ENCODE measurements at regions not wholly inside any gene's neighbourhood (a gene's known extent, or its start where the extent isn't known, plus 50 kb on each side); places are given as distances from the start of the nearest gene placed in this dataset.

DNA sequence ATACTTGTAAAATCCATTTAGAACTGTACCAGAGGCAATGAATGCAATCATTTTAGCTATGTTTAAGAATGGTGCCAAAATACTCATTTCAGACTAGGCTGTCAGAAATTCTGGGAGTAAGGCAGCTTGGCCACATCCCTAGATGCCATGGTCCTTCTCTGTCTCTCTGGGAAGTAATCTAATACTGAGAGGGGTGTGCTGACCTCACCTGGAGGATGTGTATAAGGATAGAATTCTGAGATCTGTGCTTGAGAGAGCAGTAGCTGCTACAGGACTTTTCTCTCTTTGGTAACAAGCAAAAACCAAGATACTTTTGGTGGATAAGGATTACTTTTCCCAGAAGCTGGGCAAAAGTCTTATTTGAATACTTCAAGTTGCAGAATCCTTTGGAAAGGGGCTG lies 68.1 kb upstream of the MRPS30 start:
- POLR2A ChIA-PET: no interaction called here

More for the DNA sequence above, 68.1 kb upstream of the MRPS30 start:
- Histone ChIP-seq H3K9me2 (no peaks in the 10 kb centered on the region), H3K4me3 (ENCODE audit: low read depth in 2 of 2, low read length in 1 of 2) (no peak overlapping the region), H2AFZ (ENCODE audit: low read depth) (no peak overlapping the region), H3K36me3 (replicated peaks in 1 of 2; ENCODE audit: control insufficient read depth in 1 of 2, insufficient read depth in 2 of 2, low read length in 1 of 2) (no peaks in the 10 kb centered on the region), H3K9me3 (no peaks in the 10 kb centered on the region), H4K20me1 (ENCODE audit: insufficient read depth) (no peaks in the 10 kb centered on the region), H3K79me2 (ENCODE audit: insufficient read depth) (no peaks in the 10 kb centered on the region), H3K4me2 (no peak overlapping the region), H3K27ac (ENCODE audit: low read depth in 2 of 2, low read length in 1 of 2) (no peak overlapping the region), H3K4me1 (ENCODE audit: control insufficient read depth in 1 of 2, insufficient read depth in 2 of 2, low read depth in 1 of 2, low read length in 1 of 2) (no peaks in the 10 kb centered on the region), H3F3A (replicated peaks; ENCODE audit: insufficient read depth) (no peaks in the 10 kb centered on the region), H3K27me3 (ENCODE audit: insufficient read depth) (no peaks in the 10 kb centered on the region), H3K9ac (no peak overlapping the region)
- no peak for DNase-seq
- TF ChIP-seq TAF1 (IDR thresholded peaks at IDR 0.05; ENCODE audit: borderline replicate concordance, low read depth, low read length): no peak
- TF ChIP-seq, protein P1, sequence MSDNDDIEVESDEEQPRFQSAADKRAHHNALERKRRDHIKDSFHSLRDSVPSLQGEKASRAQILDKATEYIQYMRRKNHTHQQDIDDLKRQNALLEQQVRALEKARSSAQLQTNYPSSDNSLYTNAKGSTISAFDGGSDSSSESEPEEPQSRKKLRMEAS (IDR thresholded peaks at IDR 0.05; ENCODE audit: low read depth): no peak
- TF ChIP-seq ELF1 (IDR thresholded peaks at IDR 0.05): no peak
- TF ChIP-seq SIN3A (IDR thresholded peaks at IDR 0.05; ENCODE audit: borderline replicate concordance, low read depth, low read length): no peak
- no peak for TF ChIP-seq NFIC (IDR thresholded peaks at IDR 0.05; ENCODE audit: borderline replicate concordance)
- TF ChIP-seq ZBTB33 (IDR thresholded peaks at IDR 0.05; ENCODE audit: borderline replicate concordance, low read depth): no peak
- no peak for TF ChIP-seq FOSL2 (IDR thresholded peaks at IDR 0.05; ENCODE audit: borderline replicate concordance, low read depth)
- no peak for TF ChIP-seq POLR2AphosphoS5 (IDR thresholded peaks at IDR 0.05; ENCODE audit: low read depth, low read length)
- TF ChIP-seq MXI1 (IDR thresholded peaks at IDR 0.05; ENCODE audit: low read depth, low read length): no peak
- no peak for TF ChIP-seq EP300 (IDR thresholded peaks at IDR 0.05; ENCODE audit: borderline replicate concordance in 1 of 2, low read depth in 1 of 2, low read length in 1 of 2)
- no peak for TF ChIP-seq RAD21 (IDR thresholded peaks at IDR 0.05; ENCODE audit: low read length)
- no peak for TF ChIP-seq RCOR1 (IDR thresholded peaks at IDR 0.05; ENCODE audit: low read length)
- TF ChIP-seq, protein P2, sequence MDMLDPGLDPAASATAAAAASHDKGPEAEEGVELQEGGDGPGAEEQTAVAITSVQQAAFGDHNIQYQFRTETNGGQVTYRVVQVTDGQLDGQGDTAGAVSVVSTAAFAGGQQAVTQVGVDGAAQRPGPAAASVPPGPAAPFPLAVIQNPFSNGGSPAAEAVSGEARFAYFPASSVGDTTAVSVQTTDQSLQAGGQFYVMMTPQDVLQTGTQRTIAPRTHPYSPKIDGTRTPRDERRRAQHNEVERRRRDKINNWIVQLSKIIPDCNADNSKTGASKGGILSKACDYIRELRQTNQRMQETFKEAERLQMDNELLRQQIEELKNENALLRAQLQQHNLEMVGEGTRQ (IDR thresholded peaks at IDR 0.05; ENCODE audit: borderline replicate concordance, low read depth, low read length): no peak
- no peak for TF ChIP-seq GATA2 (CRISPR knock-in tag; IDR thresholded peaks at IDR 0.05)
- TF ChIP-seq FOXJ3 (CRISPR knock-in tag; IDR thresholded peaks at IDR 0.05): no peak
- no peak for TF ChIP-seq NRF1 (IDR thresholded peaks at IDR 0.05; ENCODE audit: low read depth, low read length)
- TF ChIP-seq TCF12 (IDR thresholded peaks at IDR 0.05): no peak
- TF ChIP-seq REST (IDR thresholded peaks at IDR 0.05; ENCODE audit: low read depth, low read length): no peak
- CTCF ChIA-PET: no interaction called here
